ENCODE measurements at regions not wholly inside any gene's neighbourhood (a gene's known extent, or its start where the extent isn't known, plus 50 kb on each side); places are given as distances from the start of the nearest gene placed in this dataset.
"Not testable (repeated sequence)": the region's sequence is repeated elsewhere in the genome, so short reads cannot be mapped to it uniquely, and the experiment has no call there.

GRCh38 chr2:35568574-35568973, 787.0 kb upstream of the CRIM1 start:
- DNase-seq; in situ Hi-C loops (cut with HindIII; ENCODE audit: low pct_ligation_motif_present, low pct_unique_long_range_greater_than_20kb, low sequenced_read_pairs): not testable (repeated sequence)

- in situ Hi-C loops (cut with HindIII; ENCODE audit: low pct_ligation_motif_present, low pct_unique_long_range_greater_than_20kb, low sequenced_read_pairs) = no loop called here
- no peak for DNase-seq
Measured at GRCh38 chr2:35562488-35562887, 793.1 kb upstream of the CRIM1 start.

GRCh38 chr2:35548171-35548570, 807.4 kb upstream of the CRIM1 start:
- DNase-seq = no peak
- in situ Hi-C loops (cut with HindIII; ENCODE audit: low pct_ligation_motif_present, low pct_unique_long_range_greater_than_20kb, low sequenced_read_pairs) = no loop called here

- DNase-seq = no peak
- in situ Hi-C loops (cut with HindIII; ENCODE audit: low pct_ligation_motif_present, low pct_unique_long_range_greater_than_20kb, low sequenced_read_pairs) = no loop called here
Measured at GRCh38 chr2:35545301-35545700, 810.3 kb upstream of the CRIM1 start.

- in situ Hi-C loops (cut with HindIII; ENCODE audit: low pct_ligation_motif_present, low pct_unique_long_range_greater_than_20kb, low sequenced_read_pairs) = no loop called here
- no peak for DNase-seq
Measured at GRCh38 chr2:35538796-35539195, 816.8 kb upstream of the CRIM1 start.

- in situ Hi-C loops (cut with HindIII; ENCODE audit: low pct_ligation_motif_present, low pct_unique_long_range_greater_than_20kb, low sequenced_read_pairs) = no loop called here
- no peak for DNase-seq
Measured at GRCh38 chr2:35530615-35531135, 824.9 kb upstream of the CRIM1 start.

GRCh38 chr2:35526741-35527140, 828.8 kb upstream of the CRIM1 start:
- DNase-seq = no peak
- in situ Hi-C loops (cut with HindIII; ENCODE audit: low pct_ligation_motif_present, low pct_unique_long_range_greater_than_20kb, low sequenced_read_pairs) = no loop called here

- in situ Hi-C loops (cut with HindIII; ENCODE audit: low pct_ligation_motif_present, low pct_unique_long_range_greater_than_20kb, low sequenced_read_pairs) = no loop called here
- no peak for DNase-seq
Measured at GRCh38 chr2:35522450-35522849, 833.1 kb upstream of the CRIM1 start.

GRCh38 chr2:35510636-35511035, 844.9 kb upstream of the CRIM1 start:
- in situ Hi-C loops (cut with HindIII; ENCODE audit: low pct_ligation_motif_present, low pct_unique_long_range_greater_than_20kb, low sequenced_read_pairs) = no loop called here
- DNase-seq = no peak

GRCh38 chr2:35508601-35509000, 847.0 kb upstream of the CRIM1 start:
- DNase-seq = no peak
- in situ Hi-C loops (cut with HindIII; ENCODE audit: low pct_ligation_motif_present, low pct_unique_long_range_greater_than_20kb, low sequenced_read_pairs) = no loop called here

- no peak for DNase-seq
- in situ Hi-C loops (cut with HindIII; ENCODE audit: low pct_ligation_motif_present, low pct_unique_long_range_greater_than_20kb, low sequenced_read_pairs) = no loop called here
Measured at GRCh38 chr2:35504419-35504818, 851.2 kb upstream of the CRIM1 start.

- in situ Hi-C loops (cut with HindIII; ENCODE audit: low pct_ligation_motif_present, low pct_unique_long_range_greater_than_20kb, low sequenced_read_pairs) = no loop called here
- no peak for DNase-seq
Measured at GRCh38 chr2:35503738-35504199, 851.8 kb upstream of the CRIM1 start.

- no peak for DNase-seq
- in situ Hi-C loops (cut with HindIII; ENCODE audit: low pct_ligation_motif_present, low pct_unique_long_range_greater_than_20kb, low sequenced_read_pairs) = no loop called here
Measured at GRCh38 chr2:35503311-35503710, 852.3 kb upstream of the CRIM1 start.

GRCh38 chr2:35501076-35501475, 854.5 kb upstream of the CRIM1 start:
- no peak for DNase-seq
- in situ Hi-C loops (cut with HindIII; ENCODE audit: low pct_ligation_motif_present, low pct_unique_long_range_greater_than_20kb, low sequenced_read_pairs) = no loop called here

GRCh38 chr2:35496022-35496421, 859.6 kb upstream of the CRIM1 start:
- in situ Hi-C loops (cut with HindIII; ENCODE audit: low pct_ligation_motif_present, low pct_unique_long_range_greater_than_20kb, low sequenced_read_pairs) = no loop called here
- no peak for DNase-seq

GRCh38 chr2:35495182-35495581, 860.4 kb upstream of the CRIM1 start:
- in situ Hi-C loops (cut with HindIII; ENCODE audit: low pct_ligation_motif_present, low pct_unique_long_range_greater_than_20kb, low sequenced_read_pairs) = no loop called here
- no peak for DNase-seq

- DNase-seq; in situ Hi-C loops (cut with HindIII; ENCODE audit: low pct_ligation_motif_present, low pct_unique_long_range_greater_than_20kb, low sequenced_read_pairs): not testable (repeated sequence)
Measured at GRCh38 chr2:35478121-35478520, 877.5 kb upstream of the CRIM1 start.

- in situ Hi-C loops (cut with HindIII; ENCODE audit: low pct_ligation_motif_present, low pct_unique_long_range_greater_than_20kb, low sequenced_read_pairs) = no loop called here
- no peak for DNase-seq
Measured at GRCh38 chr2:35468245-35468644, 887.3 kb upstream of the CRIM1 start.

- DNase-seq = no peak
- in situ Hi-C loops (cut with HindIII; ENCODE audit: low pct_ligation_motif_present, low pct_unique_long_range_greater_than_20kb, low sequenced_read_pairs) = no loop called here
Measured at GRCh38 chr2:35463805-35464596, 891.6 kb upstream of the CRIM1 start.
